ENCODE measurements at regions not wholly inside any gene's neighbourhood (a gene's known extent, or its start where the extent isn't known, plus 50 kb on each side); places are given as distances from the start of the nearest gene placed in this dataset.

DNA sequence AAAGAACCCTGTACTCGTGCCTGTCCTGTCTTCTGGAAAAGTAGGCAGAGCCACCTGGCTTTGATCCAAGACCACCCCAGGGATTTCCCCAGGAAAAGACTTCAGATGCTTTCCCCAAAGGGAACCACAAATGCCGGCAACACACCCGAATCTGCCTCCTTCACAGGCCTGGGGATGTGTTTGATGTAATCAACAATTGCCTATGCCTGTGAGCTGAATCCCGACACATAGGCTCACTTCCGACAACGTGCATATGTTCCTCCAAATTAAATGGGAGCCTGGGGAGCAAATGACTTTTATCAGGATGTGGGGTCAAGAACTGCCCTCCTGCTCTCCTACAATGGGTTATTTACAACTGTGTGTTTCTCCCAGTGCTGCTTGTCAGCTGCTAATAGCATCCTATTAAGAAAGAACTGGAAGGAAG is 535.2 kb upstream of the CDH11 start:
- TF ChIP-seq, protein P1, sequence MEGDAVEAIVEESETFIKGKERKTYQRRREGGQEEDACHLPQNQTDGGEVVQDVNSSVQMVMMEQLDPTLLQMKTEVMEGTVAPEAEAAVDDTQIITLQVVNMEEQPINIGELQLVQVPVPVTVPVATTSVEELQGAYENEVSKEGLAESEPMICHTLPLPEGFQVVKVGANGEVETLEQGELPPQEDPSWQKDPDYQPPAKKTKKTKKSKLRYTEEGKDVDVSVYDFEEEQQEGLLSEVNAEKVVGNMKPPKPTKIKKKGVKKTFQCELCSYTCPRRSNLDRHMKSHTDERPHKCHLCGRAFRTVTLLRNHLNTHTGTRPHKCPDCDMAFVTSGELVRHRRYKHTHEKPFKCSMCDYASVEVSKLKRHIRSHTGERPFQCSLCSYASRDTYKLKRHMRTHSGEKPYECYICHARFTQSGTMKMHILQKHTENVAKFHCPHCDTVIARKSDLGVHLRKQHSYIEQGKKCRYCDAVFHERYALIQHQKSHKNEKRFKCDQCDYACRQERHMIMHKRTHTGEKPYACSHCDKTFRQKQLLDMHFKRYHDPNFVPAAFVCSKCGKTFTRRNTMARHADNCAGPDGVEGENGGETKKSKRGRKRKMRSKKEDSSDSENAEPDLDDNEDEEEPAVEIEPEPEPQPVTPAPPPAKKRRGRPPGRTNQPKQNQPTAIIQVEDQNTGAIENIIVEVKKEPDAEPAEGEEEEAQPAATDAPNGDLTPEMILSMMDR (IDR thresholded peaks at IDR 0.05; ENCODE audit: borderline replicate concordance, insufficient read depth, low read depth, low read length), result no peak
- no peak overlapping the region for H3K4me3 ChIP-seq (ENCODE audit: low read depth, low read length)

DNA sequence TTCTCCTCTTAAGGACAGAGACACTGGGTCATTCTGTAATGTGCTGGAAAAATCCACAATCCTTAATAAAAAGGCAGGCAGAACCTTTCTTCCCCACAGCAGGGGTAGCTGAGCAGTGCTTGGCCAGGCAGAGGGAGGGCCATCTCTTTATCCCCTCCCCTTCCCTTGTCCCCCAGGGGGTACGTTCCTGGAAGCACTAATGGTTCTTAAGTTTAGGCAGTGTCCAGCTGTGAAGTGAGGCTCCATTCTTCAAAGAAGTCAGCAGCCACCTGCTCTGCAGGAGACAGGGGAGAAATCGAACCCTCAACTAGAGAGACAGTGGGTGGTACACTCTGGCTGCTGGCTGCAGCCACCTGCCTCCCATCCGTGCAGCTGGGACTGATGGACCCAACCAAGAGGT is 533.9 kb upstream of the CDH11 start:
- no peak overlapping the region for H3K4me3 ChIP-seq (ENCODE audit: low read depth, low read length)
- TF ChIP-seq, protein P1 (IDR thresholded peaks at IDR 0.05; ENCODE audit: borderline replicate concordance, insufficient read depth, low read depth, low read length), result no peak

DNA sequence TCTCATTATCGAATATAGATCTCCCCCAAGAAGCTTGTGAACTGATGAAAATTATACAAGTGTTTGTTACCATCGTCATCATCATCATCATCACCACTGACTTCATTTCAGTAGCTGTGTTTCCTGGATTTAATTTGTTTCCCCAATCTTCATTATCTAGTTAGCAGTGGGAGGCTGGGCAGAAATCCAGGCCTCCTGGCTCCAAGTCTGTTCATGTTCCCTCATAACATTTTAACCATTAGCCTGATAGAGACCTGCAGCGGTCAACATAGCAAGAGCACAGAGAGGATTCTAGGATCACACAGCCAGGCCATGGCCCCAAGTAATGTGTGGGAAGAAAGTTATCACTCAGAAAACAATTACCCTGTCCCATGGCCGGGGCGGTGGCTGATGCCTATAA is 526.2 kb upstream of the CDH11 start:
- TF ChIP-seq, protein P1 (IDR thresholded peaks at IDR 0.05; ENCODE audit: borderline replicate concordance, insufficient read depth, low read depth, low read length), result no peak
- H3K4me3 ChIP-seq (ENCODE audit: low read depth, low read length), result no peak overlapping the region

DNA sequence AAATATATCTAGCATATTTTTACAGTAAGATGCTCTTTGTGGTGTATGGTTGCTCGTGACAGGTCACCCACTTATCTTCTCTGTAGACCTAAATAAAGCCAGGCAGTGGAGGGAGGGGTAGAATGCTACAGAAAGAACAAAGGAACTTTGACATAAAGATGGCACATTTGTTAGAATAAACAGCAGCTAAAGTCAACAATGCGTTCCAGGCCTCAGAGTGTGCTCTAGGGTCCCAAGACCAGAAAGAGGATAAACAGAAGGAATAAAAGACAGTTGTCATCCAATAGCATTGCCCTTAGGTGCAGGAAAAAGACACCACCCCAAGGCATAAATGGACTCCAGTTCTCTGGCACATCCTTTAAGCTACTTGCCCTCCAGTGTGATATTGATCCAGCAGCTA is 523.0 kb upstream of the CDH11 start:
- TF ChIP-seq, protein P1 (IDR thresholded peaks at IDR 0.05; ENCODE audit: borderline replicate concordance, insufficient read depth, low read depth, low read length), result no peak
- H3K4me3 ChIP-seq (ENCODE audit: low read depth, low read length), result no peak overlapping the region

DNA sequence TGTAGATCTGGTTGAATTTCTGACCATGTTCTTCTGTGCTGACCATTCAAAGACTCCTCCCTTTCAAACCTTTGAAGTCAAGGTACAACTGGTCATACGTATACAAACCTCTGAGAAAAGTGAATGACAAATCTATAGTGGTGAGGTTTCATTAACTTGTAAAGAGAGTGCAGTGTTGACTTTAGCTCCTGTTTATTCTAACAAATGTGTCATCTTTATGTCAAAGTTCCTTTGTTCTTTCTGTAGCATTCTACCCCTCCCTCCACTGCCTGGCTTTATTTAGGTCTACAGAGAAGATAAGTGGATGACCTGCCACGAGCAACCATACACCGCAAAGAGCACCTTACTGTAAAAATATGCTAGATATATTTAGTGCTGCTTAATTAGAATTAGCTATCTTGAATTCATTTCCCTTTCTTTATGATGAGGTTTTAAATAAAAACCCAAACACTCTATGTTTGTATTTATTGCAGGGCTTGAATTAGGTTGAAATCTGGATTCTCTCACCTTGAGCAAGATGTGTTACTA is 520.0 kb upstream of the CDH11 start:
- TF ChIP-seq, protein P1 (IDR thresholded peaks at IDR 0.05; ENCODE audit: borderline replicate concordance, insufficient read depth, low read depth, low read length), result no peak
- no peak overlapping the region for H3K4me3 ChIP-seq (ENCODE audit: low read depth, low read length)

DNA sequence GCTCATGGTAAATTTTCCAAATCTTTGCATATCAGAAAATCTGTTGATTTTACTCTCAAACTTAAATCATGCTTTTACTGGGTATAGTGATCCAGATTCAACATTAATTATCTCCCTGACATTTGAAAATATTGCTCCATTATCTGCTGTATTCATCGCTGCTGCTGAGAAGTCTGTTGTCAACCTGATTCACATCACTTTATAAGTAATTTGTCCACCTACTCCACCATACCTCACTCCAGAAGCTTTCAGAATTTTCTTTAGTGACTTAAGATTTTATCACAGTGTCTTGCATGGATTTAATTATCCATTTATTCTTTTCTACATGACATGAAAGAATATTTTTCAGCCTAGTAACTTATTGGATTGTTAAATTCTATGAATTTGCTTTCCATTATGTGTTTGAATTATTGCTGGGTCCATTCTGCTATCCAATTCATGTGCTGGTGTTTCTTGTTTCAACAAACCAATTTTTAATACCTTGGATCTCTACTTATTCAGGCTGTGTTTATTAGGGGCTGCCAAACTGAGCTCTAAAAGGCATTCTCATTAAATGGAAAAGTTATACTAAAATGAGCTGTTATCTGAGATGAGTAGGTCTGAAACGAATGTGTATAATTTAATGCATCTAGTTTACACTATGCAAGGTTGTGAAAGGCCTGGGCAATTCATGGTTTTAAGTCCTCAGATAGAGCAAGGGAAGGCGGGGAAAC is 519.3 kb upstream of the CDH11 start:
- TF ChIP-seq, protein P1 (IDR thresholded peaks at IDR 0.05; ENCODE audit: borderline replicate concordance, insufficient read depth, low read depth, low read length), result no peak
- no peak overlapping the region for H3K4me3 ChIP-seq (ENCODE audit: low read depth, low read length)

DNA sequence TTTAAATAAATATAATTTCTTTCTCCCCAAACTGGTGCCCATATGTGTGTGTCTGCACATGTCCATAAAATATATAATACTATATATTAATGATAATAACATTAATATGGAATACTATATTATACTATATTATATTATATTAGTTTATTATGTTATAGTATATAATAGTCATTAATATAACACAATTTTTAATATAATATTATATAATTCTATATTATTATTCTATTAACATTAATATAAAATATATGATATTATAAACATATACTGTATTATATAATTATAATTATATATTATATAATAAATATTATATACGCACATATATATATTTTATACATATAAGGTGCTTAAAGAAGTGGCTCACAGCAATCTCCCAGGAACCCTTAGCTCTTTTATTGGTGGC is 513.0 kb upstream of the CDH11 start:
- TF ChIP-seq, protein P1 (IDR thresholded peaks at IDR 0.05; ENCODE audit: borderline replicate concordance, insufficient read depth, low read depth, low read length), result no peak
- H3K4me3 ChIP-seq (ENCODE audit: low read depth, low read length), result no peak overlapping the region

Data from GM12875 (cell line).